GM18505 (cell line): ENCODE measurements at regions not wholly inside any gene's neighbourhood (a gene's known extent, or its start where the extent isn't known, plus 50 kb on each side); places are given as distances from the start of the nearest gene placed in this dataset.

Experiments used
- ATAC-seq: cut with Tn5 transposase; IDR thresholded peaks from one replicate; pipeline ENCODE4 v1.9.1; 2021; ENCODE audit not compliant: unreplicated experiment
- POLR2A ChIP-seq: IDR thresholded peaks from 4 replicates; pipeline ENCODE4 v1.6.1; 2011; ENCODE audit warnings: borderline replicate concordance; ENCODE audit not compliant: insufficient read depth, insufficient read length; ENCODE audit errors: extremely low read depth

GRCh38 chr10:8181496-8182157, 127.1 kb downstream of the GATA3 start:
- no peak for TF ChIP-seq POLR2A
- ATAC-seq: no peak

- no peak for ATAC-seq
- no peak for TF ChIP-seq POLR2A
Observed at GRCh38 chr10:8182806-8183205, 128.3 kb downstream of the GATA3 start.

DNA sequence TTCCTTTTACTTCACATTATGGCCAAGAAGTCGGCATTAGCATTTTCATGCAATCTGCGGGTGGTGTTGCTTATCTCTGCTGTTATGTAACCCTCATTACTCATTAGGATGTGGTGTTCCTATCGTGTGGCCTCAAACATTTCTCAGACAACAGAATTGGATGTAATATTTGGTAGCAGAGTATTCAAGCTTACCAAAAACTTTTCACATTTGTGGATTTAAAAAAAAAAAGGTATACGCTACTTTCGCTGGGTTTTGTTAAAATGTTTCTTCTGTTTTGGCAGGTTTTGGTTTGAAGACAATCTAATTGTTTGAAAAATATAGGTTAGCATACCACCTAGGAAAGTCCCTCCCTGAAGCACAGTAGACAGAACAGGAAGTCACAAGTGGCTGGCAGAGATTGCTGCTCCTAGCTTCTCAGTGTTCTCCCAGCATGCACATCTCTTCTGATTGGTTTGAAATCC, 128.8 kb downstream of the GATA3 start:
- ATAC-seq: no peak
- TF ChIP-seq POLR2A: no peak

- no peak for TF ChIP-seq POLR2A
- ATAC-seq: no peak
Observed at GRCh38 chr10:8187171-8187666, 132.7 kb downstream of the GATA3 start.

DNA sequence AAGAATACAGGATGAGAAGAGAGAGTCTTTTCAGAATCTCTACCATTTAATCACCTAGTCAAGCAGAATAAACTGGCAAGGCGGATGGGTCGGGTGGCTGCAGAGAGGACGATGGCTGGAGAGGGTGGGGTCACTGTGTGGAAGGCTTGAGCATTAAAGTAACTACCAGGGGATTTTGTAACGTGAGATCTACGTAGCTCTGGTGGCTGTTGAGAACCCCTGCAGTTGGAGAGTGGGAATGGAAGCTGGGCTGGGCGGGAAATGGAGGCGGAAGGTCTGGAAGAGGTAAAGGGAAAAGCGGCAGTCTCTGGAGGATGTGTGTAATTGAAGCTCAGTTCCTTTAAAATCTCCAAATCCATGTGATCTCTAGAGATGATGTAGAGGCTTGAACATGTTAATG, 135.0 kb downstream of the GATA3 start:
- ATAC-seq: no peak
- TF ChIP-seq POLR2A: no peak

GRCh38 chr10:8192301-8192700, 137.8 kb downstream of the GATA3 start:
- ATAC-seq: no peak
- TF ChIP-seq POLR2A: no peak

GRCh38 chr10:8193546-8193945, 139.1 kb downstream of the GATA3 start:
- no peak for TF ChIP-seq POLR2A
- ATAC-seq: no peak

- ATAC-seq: no peak
- no peak for TF ChIP-seq POLR2A
Observed at GRCh38 chr10:8194050-8194449, 139.6 kb downstream of the GATA3 start.

DNA sequence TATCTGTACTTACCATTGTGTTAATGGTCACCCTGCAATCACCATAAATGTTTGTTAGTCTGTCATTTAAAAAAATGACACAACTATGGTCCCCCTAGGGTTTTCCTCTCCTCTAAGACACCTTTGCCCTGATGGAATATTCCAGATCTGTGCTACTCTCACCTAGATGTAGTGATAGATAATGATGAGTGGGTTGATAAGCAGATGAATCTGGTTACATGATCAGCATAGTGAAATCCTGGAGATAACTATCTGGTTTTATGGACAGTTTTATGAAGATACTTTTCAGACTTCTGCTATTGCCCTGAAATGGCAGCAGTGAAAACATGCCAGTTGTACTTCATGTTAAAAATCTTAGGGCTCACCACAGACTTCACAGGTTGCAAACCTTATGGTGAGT, 152.4 kb downstream of the GATA3 start:
- no peak for ATAC-seq
- no peak for TF ChIP-seq POLR2A

DNA sequence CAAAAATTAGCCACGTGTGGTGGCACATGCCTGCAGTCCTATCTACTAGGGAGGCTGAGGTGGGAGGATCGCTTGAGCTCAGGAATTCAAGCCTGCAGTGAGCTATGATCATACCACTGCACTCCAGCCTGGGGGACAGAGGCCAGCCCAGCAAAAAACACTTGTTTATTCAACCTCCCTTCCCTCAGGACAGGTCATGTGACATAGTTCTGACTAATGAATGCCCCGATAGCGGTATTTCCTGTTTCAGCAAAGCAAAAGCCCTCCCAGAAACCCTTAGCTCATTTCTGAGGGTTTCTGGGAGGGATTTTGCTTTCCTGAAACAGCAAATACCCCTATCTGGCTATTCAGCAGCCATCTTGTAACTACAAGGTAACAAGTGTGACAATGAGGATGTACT, 157.1 kb downstream of the GATA3 start:
- TF ChIP-seq POLR2A: no peak
- no peak for ATAC-seq

- no peak for ATAC-seq
- TF ChIP-seq POLR2A: no peak
Observed at GRCh38 chr10:8213735-8214134, 159.2 kb downstream of the GATA3 start.

- no peak for TF ChIP-seq POLR2A
- no peak for ATAC-seq
Observed at GRCh38 chr10:8214587-8214986, 160.1 kb downstream of the GATA3 start.

GRCh38 chr10:8216893-8217292, 162.4 kb downstream of the GATA3 start:
- ATAC-seq: no peak
- no peak for TF ChIP-seq POLR2A

DNA sequence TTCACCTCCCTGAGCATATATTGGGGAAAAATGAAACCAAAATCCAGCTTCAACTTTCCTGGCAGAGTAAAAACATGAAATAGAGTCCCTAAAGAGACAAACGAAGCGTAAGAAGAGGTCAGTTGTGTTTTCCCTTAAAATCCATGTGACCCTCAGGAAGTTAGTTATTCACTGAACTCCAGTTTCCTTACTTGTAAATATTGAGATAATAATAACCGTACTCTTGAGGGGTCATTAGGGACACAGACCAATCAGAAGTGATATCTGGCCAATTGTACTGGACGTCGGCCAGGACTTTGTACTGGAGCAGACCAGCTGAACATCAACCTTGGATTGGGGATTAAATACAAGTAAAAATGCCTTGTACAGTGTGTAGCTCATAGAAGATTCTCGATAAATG, 167.0 kb downstream of the GATA3 start:
- no peak for TF ChIP-seq POLR2A
- no peak for ATAC-seq

DNA sequence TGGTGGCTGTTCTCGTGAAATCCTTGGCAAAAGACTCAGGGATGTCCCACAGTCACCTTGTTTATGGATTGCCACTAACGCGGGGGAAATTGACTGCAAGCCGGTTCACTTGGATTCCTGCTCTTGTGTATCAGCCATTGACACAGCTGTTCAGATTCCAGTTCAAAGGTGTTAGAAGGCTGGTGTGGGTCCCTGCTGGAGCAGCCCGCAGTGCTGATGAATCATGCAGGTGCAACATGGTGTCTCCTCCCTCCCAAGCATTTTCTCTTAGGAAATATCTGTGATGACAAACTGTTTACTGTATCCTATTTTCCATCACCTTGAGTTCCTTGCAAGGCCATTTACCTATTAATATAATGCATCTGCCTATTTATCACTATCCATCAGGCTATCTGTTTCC, 170.1 kb downstream of the GATA3 start:
- ATAC-seq: no peak
- TF ChIP-seq POLR2A: no peak

GRCh38 chr10:8225187-8225586, 170.7 kb downstream of the GATA3 start:
- TF ChIP-seq POLR2A: no peak
- ATAC-seq: no peak

DNA sequence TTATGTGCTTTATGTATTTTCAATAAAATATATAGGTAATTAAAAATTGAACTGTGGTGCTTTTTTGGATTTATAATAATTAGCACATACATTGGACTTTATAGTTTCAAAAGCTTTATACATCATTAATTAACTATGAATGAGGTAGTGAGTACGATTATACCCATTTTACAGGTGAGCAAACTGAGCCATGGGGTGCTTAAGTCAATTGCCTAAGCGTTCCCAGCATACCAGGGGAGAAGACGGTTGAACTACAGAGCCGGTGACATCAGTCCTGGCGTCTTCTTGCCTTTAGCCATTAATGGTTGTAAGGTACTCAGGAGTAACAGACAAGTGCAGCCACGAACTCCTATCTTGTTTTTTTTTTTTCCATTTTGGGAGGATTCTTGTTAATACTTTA, 172.8 kb downstream of the GATA3 start:
- no peak for ATAC-seq
- TF ChIP-seq POLR2A: no peak
